HCT116 (cell line): ENCODE measurements at regions not wholly inside any gene's neighbourhood (a gene's known extent, or its start where the extent isn't known, plus 50 kb on each side); places are given as distances from the start of the nearest gene placed in this dataset.

Experiments
- ATAC-seq: fragments of 200-7000 bp; cut with Tn5 transposase; 2 replicates; pipeline ENCODE4 v1.9.1; 2020; ENCODE audit warnings: mild to moderate bottlenecking, moderate library complexity
- BruUV-seq: library from RNA; stranded (reverse); fragments of 400-500 nt; replicated peaks from 2 replicates; lab custom pipeline; 2021; lab: Mats Ljungman, UMichigan
- CTCF ChIA-PET: fragments of 300-600 bp; sonication (Branson Sonifier 250); formaldehyde crosslinking; loops from one replicate; lab custom pipeline; 2021; ENCODE audit warnings: antibody characterized with exemption; lab: Charles Lee
- POLR2A ChIA-PET: fragments of 300-600, 350-600 bp; sonication (Branson Sonifier 250); formaldehyde crosslinking; loops from one replicate; lab custom pipeline; 2021; ENCODE audit warnings: antibody characterized with exemption; lab: Charles Lee
- RAD21 ChIA-PET, 2 experiments: fragments of 300-600 bp; sonication (Branson Sonifier 250); formaldehyde crosslinking; loops; one replicate each; lab custom pipeline; 2023; ENCODE audit warnings: low total read pairs in 2 of 2; ENCODE audit not compliant: uncharacterized antibody in 2 of 2, unreplicated experiment in 2 of 2, low non-redundant PET in 1 of 2; lab: Charles Lee
- DNase-seq: peaks from one replicate; pipeline ENCODE4 v3.0.0-alpha.2; 2010; ENCODE audit warnings: low read depth, low spot score
- H2AFZ ChIP-seq: fragments of 200-600 bp; shearing (Covaris generic), sonication (generic); 2 replicates; pipeline ENCODE4 v1.6.1; 2017; ENCODE audit warnings: low read depth, mixed run types, mixed read lengths, antibody characterized with exemption, low read length; ENCODE audit not compliant: poor library complexity, severe bottlenecking
- H3K27ac ChIP-seq: 2 replicates; pipeline ENCODE4 v1.5.1; 2012; ENCODE audit warnings: low read depth, low read length
- H3K27me3 ChIP-seq: fragments of 200-600 bp; sonication (generic); 2 replicates; pipeline ENCODE4 v1.6.1; 2016; ENCODE audit warnings: mixed run types, low read length, mixed read lengths; ENCODE audit not compliant: insufficient read depth
- H3K36me3 ChIP-seq, 2 experiments: fragments of 200-500 bp in 1 of 2; fragments of 200-600 bp in 1 of 2; sonication (Bioruptor generic) in 1 of 2; sonication (generic) in 1 of 2; 2 replicates each; pipeline versions ENCODE4 v1.5.1 to v1.6.1; 2014 to 2016; ENCODE audit warnings: low read length in 2 of 2, inconsistent platforms in 1 of 2, mixed read lengths in 1 of 2, mixed run types in 1 of 2; ENCODE audit not compliant: insufficient read depth in 2 of 2, control insufficient read depth in 1 of 2
- H3K4me1 ChIP-seq, 2 experiments: fragments of 200-600 bp in 1 of 2; sonication (generic) in 1 of 2; 2 replicates each; pipeline versions ENCODE4 v1.5.1 to v1.6.1; 2012 to 2017; ENCODE audit warnings: low read length in 2 of 2, inconsistent platforms in 1 of 2, mild to moderate bottlenecking in 1 of 2, mixed read lengths in 1 of 2, mixed run types in 1 of 2, moderate library complexity in 1 of 2; ENCODE audit not compliant: insufficient read depth in 2 of 2, control insufficient read depth in 1 of 2
- H3K4me2 ChIP-seq: fragments of 200-600 bp; sonication (generic); 2 replicates; pipeline ENCODE4 v1.6.1; 2017; ENCODE audit warnings: mixed run types, low read length, mixed read lengths
- H3K4me3 ChIP-seq, 2 experiments: fragments of 200-600 bp in 1 of 2; sonication (generic) in 1 of 2; replicated peaks in 1 of 2; 2 replicates each; pipeline ENCODE4 v1.5.1; 2011 to 2016; ENCODE audit warnings: low read length in 2 of 2, control low read depth in 1 of 2, low read depth in 1 of 2, mild to moderate bottlenecking in 1 of 2, mixed read lengths in 1 of 2, mixed run types in 1 of 2
- H3K79me2 ChIP-seq: fragments of 200-600 bp; sonication (generic); 2 replicates; pipeline ENCODE4 v1.6.1; 2017; ENCODE audit warnings: mild to moderate bottlenecking, mixed run types, low read length, moderate library complexity, mixed read lengths; ENCODE audit not compliant: insufficient read depth
- H3K9ac ChIP-seq: fragments of 200-600 bp; sonication (generic); 2 replicates; pipeline ENCODE4 v1.6.1; 2016; ENCODE audit warnings: low read length, mixed read lengths
- H3K9me2 ChIP-seq: fragments of 200-600 bp; sonication (generic), shearing (Covaris generic); 2 replicates; pipeline ENCODE4 v1.6.1; 2017; ENCODE audit warnings: mixed run types, mild to moderate bottlenecking, moderate library complexity; ENCODE audit not compliant: insufficient read depth
- H3K9me3 ChIP-seq, 2 experiments: fragments of 200-500 bp in 1 of 2; fragments of 200-600 bp in 1 of 2; sonication (Bioruptor generic) in 1 of 2; sonication (generic) in 1 of 2; 2 replicates each; pipeline ENCODE4 v1.6.1; 2014 to 2017; ENCODE audit warnings: low read length in 2 of 2, mixed read lengths in 2 of 2, inconsistent platforms in 1 of 2, low read depth in 1 of 2, mild to moderate bottlenecking in 1 of 2, mixed run types in 1 of 2, moderate library complexity in 1 of 2; ENCODE audit not compliant: control insufficient read depth in 1 of 2, insufficient read depth in 1 of 2
- H4K20me1 ChIP-seq: fragments of 200-600 bp; sonication (generic), shearing (Covaris generic); 2 replicates; pipeline ENCODE4 v1.6.1; 2017; ENCODE audit warnings: mixed run types, mild to moderate bottlenecking, moderate library complexity; ENCODE audit not compliant: insufficient read depth
- ATF3 ChIP-seq: IDR thresholded peaks from 2 replicates; pipeline ENCODE4 v1.6.1; 2012
- CBX3 ChIP-seq: IDR thresholded peaks from 2 replicates; pipeline ENCODE4 v1.6.1; 2012; ENCODE audit warnings: low read depth
- EGR1 ChIP-seq: IDR thresholded peaks from 2 replicates; pipeline ENCODE4 v1.6.1; 2012; ENCODE audit warnings: low read depth
- JUND ChIP-seq: IDR thresholded peaks from 2 replicates; pipeline ENCODE4 v1.6.1; 2012
- POLR2A ChIP-seq: IDR thresholded peaks from 2 replicates; pipeline ENCODE4 v1.7.0; 2011; ENCODE audit warnings: borderline replicate concordance; ENCODE audit not compliant: insufficient read depth, insufficient read length; ENCODE audit errors: extremely low read depth
- POLR2AphosphoS5 ChIP-seq: IDR thresholded peaks from 2 replicates; pipeline ENCODE4 v1.6.1; 2011; ENCODE audit warnings: mild to moderate bottlenecking, low read depth, low read length, moderate library complexity
- intact Hi-C: fragments of 100-400 bp; cut with micrococcal nuclease; formaldehyde crosslinking; loops from 2 replicates; pipeline ENCODE4 v1.10.0; 2022
- TF ChIP-seq, protein P1 (sequence below): IDR thresholded peaks from 2 replicates; pipeline ENCODE4 v1.6.1; 2012

GRCh38 chr3:7793786-7794185, 707.8 kb upstream of the LMCD1 start:
- POLR2A ChIA-PET: interaction anchor here (0.7 kb wide), 1 partner anchor 19 kb away, joined by 4 read pairs; no protein-coding TSS in a partner anchor
- intact Hi-C loops: no loop called here
- Histone ChIP-seq H3K4me2 (no peak overlapping the region), H4K20me1 (no peaks in the 10 kb centered on the region), H3K4me1 (peaks cover 6% of the 10 kb centered on the region in 2 experiments; a peak in 3 of 4 replicates), H3K9me3 (no peaks in the 10 kb centered on the region)
- DNase-seq: no peak
- TF ChIP-seq CBX3 (no peak), POLR2AphosphoS5 (no peak), EGR1 (no peak)
- TF ChIP-seq, protein P1, sequence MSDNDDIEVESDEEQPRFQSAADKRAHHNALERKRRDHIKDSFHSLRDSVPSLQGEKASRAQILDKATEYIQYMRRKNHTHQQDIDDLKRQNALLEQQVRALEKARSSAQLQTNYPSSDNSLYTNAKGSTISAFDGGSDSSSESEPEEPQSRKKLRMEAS: no peak
- TF ChIP-seq, all 23 proteins: peak for 0
- Histone ChIP-seq H3K9me2 (no peaks in the 10 kb centered on the region), H3K36me3 (no peaks in the 10 kb centered on the region), H3K79me2 (no peaks in the 10 kb centered on the region), H2AFZ (no peak overlapping the region), H3K9ac (no peak overlapping the region), H3K27me3 (no peaks in the 10 kb centered on the region), H3K4me3 (no peak overlapping the region), H3K27ac (no peak overlapping the region)
- CTCF ChIA-PET: no interaction called here
- RAD21 ChIA-PET: no interaction called here
- ATAC-seq: no peak
- no TSS peak for BruUV-seq

DNA sequence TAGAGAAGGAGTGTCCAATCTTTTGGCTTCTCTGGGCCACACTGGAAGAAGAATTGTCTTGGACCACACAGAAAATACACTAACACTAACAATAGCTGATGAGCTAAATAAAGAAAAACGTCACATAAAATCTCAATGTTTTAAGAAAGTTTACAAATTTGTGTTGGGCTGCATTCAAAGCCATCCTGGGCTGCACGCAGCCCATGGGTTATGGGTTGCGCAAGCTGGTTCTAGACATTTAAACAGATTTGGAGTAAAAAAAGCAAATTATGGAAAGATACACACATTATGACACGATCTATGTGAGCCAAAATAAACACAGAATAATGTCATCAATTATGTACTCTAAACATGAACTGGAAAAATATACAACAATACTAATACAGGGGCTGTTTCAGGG, 703.3 kb upstream of the LMCD1 start:
- POLR2A ChIA-PET: no interaction called here
- H2AFZ ChIP-seq: no peak overlapping the region
- H3K27me3 ChIP-seq: no peaks in the 10 kb centered on the region
- no peak overlapping the region for H3K9ac ChIP-seq
- H3K79me2 ChIP-seq: no peaks in the 10 kb centered on the region
- H3K36me3 ChIP-seq: no peaks in the 10 kb centered on the region
- H3K4me3 ChIP-seq: no peak overlapping the region
- TF ChIP-seq POLR2A (no peak), ATF3 (no peak), JUND (no peak)
- TF ChIP-seq, all 23 proteins: peak for 0
- no TSS peak for BruUV-seq
- no peak overlapping the region for H3K27ac ChIP-seq
- no peaks in the 10 kb centered on the region for H3K4me1 ChIP-seq
- DNase-seq (no peak), ATAC-seq (no peak)
- H3K9me3 ChIP-seq: no peaks in the 10 kb centered on the region
- intact Hi-C loops: no loop called here
- no peaks in the 10 kb centered on the region for H3K9me2 ChIP-seq
- ChIA-PET RAD21 (no interaction called here), CTCF (no interaction called here)
- no peaks in the 10 kb centered on the region for H4K20me1 ChIP-seq
- H3K4me2 ChIP-seq: no peak overlapping the region
